ENCODE measurements at regions not wholly inside any gene's neighbourhood (a gene's known extent, or its start where the extent isn't known, plus 50 kb on each side); places are given as distances from the start of the nearest gene placed in this dataset.

DNA sequence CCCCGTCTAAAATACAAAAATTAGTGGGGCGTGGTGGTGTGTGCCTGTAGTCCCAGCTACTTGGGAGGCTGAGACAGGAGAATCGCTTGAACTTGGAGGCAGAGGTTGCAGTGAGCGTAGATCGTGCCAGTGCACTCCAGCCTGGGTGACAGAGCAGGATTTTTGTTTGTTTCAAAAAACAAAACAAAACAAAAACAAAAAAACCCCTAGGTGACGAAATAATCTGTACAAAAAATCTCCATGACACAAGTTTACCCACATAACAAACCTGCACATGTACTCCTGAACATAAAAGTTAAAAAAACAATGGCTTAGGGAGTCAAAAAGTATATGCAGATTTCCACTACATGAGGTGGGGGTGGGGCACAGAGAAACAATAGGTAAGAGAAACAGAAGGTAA, 140.5 kb upstream of the ASIC2 start:
- no peak overlapping the region for H2AFZ ChIP-seq (replicated peaks; ENCODE audit: low read length, poor library complexity)
- H3K4me2 ChIP-seq (ENCODE audit: low read depth, low read length), result no peak overlapping the region
- H4K91ac ChIP-seq (ENCODE audit: insufficient read depth, low read depth, low read length), result no peak overlapping the region
- ChIA-PET POLR2A (ENCODE audit: unreplicated experiment) (no interaction called here), CTCF (no interaction called here)
- no peak overlapping the region for H3K27ac ChIP-seq (ENCODE audit: insufficient read depth, low read length)
- in situ Hi-C loops (cut with MboI; ENCODE audit: low sequenced_read_pairs), result no loop called here
- TF ChIP-seq MXI1 (IDR thresholded peaks at IDR 0.05; ENCODE audit: borderline replicate concordance, low read depth, low read length), result no peak
- TF ChIP-seq BHLHE40 (IDR thresholded peaks at IDR 0.05; ENCODE audit: low read depth, low read length), result no peak
- no peak for TF ChIP-seq NFE2L2 (IDR thresholded peaks at IDR 0.05; ENCODE audit: low read depth, low read length)
- H3K27me3 ChIP-seq (ENCODE audit: control insufficient read depth, insufficient read depth, low read length), result no peaks in the 10 kb centered on the region
- H2BK20ac ChIP-seq (ENCODE audit: low read depth, low read length), result no peak overlapping the region
- H2BK5ac ChIP-seq (ENCODE audit: low read depth, low read length, poor library complexity, severe bottlenecking), result no peak overlapping the region
- DNase-seq (no peak), ATAC-seq (ENCODE audit: low read depth) (no peak)
- H3K9ac ChIP-seq (ENCODE audit: low read depth, low read length), result no peak overlapping the region
- H4K20me1 ChIP-seq (ENCODE audit: insufficient read depth, low read length), result no peaks in the 10 kb centered on the region
- H2BK15ac ChIP-seq (ENCODE audit: low read depth, low read length), result no peak overlapping the region
- H3K36me3 ChIP-seq (ENCODE audit: control insufficient read depth, insufficient read depth, low read length), result no peaks in the 10 kb centered on the region
- no peak overlapping the region for H3K4ac ChIP-seq (ENCODE audit: low read depth, low read length)
- no peaks in the 10 kb centered on the region for H3K4me1 ChIP-seq (ENCODE audit: control insufficient read depth, insufficient read depth, low read length)
- no peak overlapping the region for H3K14ac ChIP-seq (replicated peaks; ENCODE audit: low read depth, low read length)
- peaks cover 5% of the 10 kb centered on the region; the same call in 1 of the 2 replicates for H3K9me3 ChIP-seq (ENCODE audit: control insufficient read depth, insufficient read depth, low read length)
- no peaks in the 10 kb centered on the region for H3K9me1 ChIP-seq (ENCODE audit: insufficient read depth, low read length)
- no peak overlapping the region for H4K8ac ChIP-seq (ENCODE audit: low read depth in 2 of 2, low read length in 2 of 2)
- intact Hi-C loops (cut with micrococcal nuclease), result no loop called here
- H3K79me1 ChIP-seq (ENCODE audit: low read depth in 1 of 2, low read length in 2 of 2), result no peaks in the 10 kb centered on the region
- H3K18ac ChIP-seq (ENCODE audit: low read depth, low read length), result no peak overlapping the region
- H2BK120ac ChIP-seq (ENCODE audit: low read depth, low read length), result no peak overlapping the region
- BruUV-seq (replicated peaks), result no TSS peak
- H3K56ac ChIP-seq (ENCODE audit: extremely low read depth, insufficient read depth, low read length), result no peak overlapping the region
- no peak overlapping the region for H2AK9ac ChIP-seq (replicated peaks; ENCODE audit: low read depth, low read length, poor library complexity)
- 83% methylated on average over 1 of the region's 6 CpGs; no CpG with 5 or more reads in 1 of the 2 experiments for WGBS, 2 experiments (ENCODE audit: extremely low coverage in 2 of 2, insufficient read length in 1 of 2)
- H3K23ac ChIP-seq (ENCODE audit: low read depth, low read length), result no peak overlapping the region
- no peak overlapping the region for H2AK5ac ChIP-seq (ENCODE audit: low read depth, low read length)
- H4K5ac ChIP-seq (ENCODE audit: low read depth, low read length), result no peak overlapping the region
- dilution Hi-C loops (cut with HindIII; ENCODE audit: low sequenced_read_pairs, unreplicated experiment), result no loop called here
- H3K4me3 ChIP-seq (ENCODE audit: insufficient read depth, low read depth, low read length), result no peak overlapping the region

Data from IMR-90 (cell line).